Endothelial cell of umbilical vein (primary cell): ENCODE measurements at regions not wholly inside any gene's neighbourhood (a gene's known extent, or its start where the extent isn't known, plus 50 kb on each side); places are given as distances from the start of the nearest gene placed in this dataset.

Experiments used
- CTCF ChIP-seq, 2 donors: IDR thresholded peaks; 1 replicate in 1 of 2; 2 replicates in 1 of 2; pipeline ENCODE4 v1.5.1; 2011; ENCODE audit warnings: low read length in 2 of 2, mild to moderate bottlenecking in 2 of 2, moderate library complexity in 2 of 2, control low read depth in 1 of 2, inconsistent platforms in 1 of 2, low read depth in 1 of 2; ENCODE audit not compliant: insufficient read depth in 1 of 2; ENCODE audit errors: extremely low read depth in 1 of 2
- EZH2 ChIP-seq: IDR thresholded peaks from 2 replicates; pipeline ENCODE4 v1.6.1; 2012; ENCODE audit warnings: borderline replicate concordance, low read depth, mild to moderate bottlenecking, moderate library complexity, low read length, inconsistent platforms; ENCODE audit not compliant: severe bottlenecking
- FOS ChIP-seq: IDR thresholded peaks from 2 replicates; pipeline ENCODE4 v1.6.1; 2011; ENCODE audit warnings: mild to moderate bottlenecking, low read length, moderate library complexity, borderline replicate concordance; ENCODE audit not compliant: insufficient read depth
- MYC ChIP-seq: IDR thresholded peaks from one replicate; pipeline ENCODE4 v1.6.1; 2011; ENCODE audit warnings: mild to moderate bottlenecking, low read depth, low read length
- POLR2A ChIP-seq: IDR thresholded peaks from 2 replicates; pipeline ENCODE4 v1.6.1; 2012; ENCODE audit warnings: low read depth, mild to moderate bottlenecking, control low read depth, low read length
- POLR2AphosphoS5 ChIP-seq: IDR thresholded peaks from 2 replicates; pipeline ENCODE4 v1.6.1; 2012; ENCODE audit warnings: low read depth, mild to moderate bottlenecking, control low read depth, low read length, moderate library complexity; ENCODE audit not compliant: insufficient read depth

- no peak for TF ChIP-seq CTCF (IDR thresholded peaks at IDR 0.05; ENCODE audit: extremely low read depth in 1 of 2, insufficient read depth in 1 of 2, low read depth in 1 of 2, low read length in 2 of 2)
- TF ChIP-seq POLR2A: no peak
- no peak for TF ChIP-seq EZH2
- no peak for TF ChIP-seq FOS
- TF ChIP-seq MYC: no peak
- no peak for TF ChIP-seq POLR2AphosphoS5
These were observed 116.9 kb upstream of the BCHE start for GRCh38 chr3:165954171-165954570.
